Peyer's patch (tissue), 4 donors: ENCODE measurements at regions not wholly inside any gene's neighbourhood (a gene's known extent, or its start where the extent isn't known, plus 50 kb on each side); places are given as distances from the start of the nearest gene placed in this dataset.
A peak's percentile ranks its signal among the peaks of the same experiment; 100 is the strongest.

Experiments used
- POLR2A ChIP-seq, 2 donors: fragments of 450-650 bp; IDR thresholded peaks; one replicate each; pipeline ENCODE4 v1.5.1; 2017; ENCODE audit warnings: antibody characterized with exemption in 2 of 2, mild to moderate bottlenecking in 2 of 2, moderate library complexity in 2 of 2
- TF ChIP-seq, protein P1 (sequence below), 6 experiments: fragments of 450-650 bp in 4 of 6; fragments of 200-600 bp in 2 of 6; sonication (generic) in 1 of 6; IDR thresholded peaks; one replicate each; pipeline ENCODE4 v1.5.1; 2017 to 2019; ENCODE audit warnings: antibody characterized with exemption in 6 of 6, mild to moderate bottlenecking in 3 of 6, moderate library complexity in 1 of 6

DNA sequence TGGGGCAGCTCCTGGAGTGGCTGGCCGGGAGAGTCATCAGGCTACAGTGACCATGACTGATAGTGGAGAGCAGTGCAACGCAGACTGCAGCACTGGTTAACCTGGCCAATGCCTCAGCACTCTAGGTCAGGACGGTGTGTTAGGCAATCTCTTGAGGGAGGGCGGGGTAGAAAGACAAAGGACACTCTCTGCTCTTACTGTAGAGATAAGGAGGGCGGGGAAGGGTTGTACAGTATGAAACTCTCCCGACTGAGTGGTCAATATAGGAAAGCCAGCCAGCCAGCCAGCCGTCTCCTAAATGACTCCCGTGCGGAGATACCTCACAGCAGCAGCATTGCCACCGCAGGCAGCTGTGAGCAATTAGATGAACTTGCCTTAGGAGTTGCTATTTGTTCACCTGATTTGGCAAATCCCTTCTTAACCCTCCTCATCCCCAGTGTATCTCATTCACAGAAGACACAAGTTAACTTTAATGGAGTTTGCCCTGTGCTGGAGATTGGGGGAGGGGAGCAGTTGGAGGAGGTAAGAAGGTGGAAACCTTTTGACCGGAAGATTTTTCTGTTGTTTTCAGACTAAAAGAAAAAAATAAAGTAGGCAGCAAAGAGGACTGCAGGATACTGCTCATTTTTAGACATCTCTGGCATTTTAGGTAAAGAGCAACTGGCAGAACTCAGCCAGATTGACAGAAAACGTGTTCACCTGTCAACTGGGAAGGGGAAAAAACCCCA is 330.5 kb downstream of the HNRNPD start:
- TF ChIP-seq, protein P1, sequence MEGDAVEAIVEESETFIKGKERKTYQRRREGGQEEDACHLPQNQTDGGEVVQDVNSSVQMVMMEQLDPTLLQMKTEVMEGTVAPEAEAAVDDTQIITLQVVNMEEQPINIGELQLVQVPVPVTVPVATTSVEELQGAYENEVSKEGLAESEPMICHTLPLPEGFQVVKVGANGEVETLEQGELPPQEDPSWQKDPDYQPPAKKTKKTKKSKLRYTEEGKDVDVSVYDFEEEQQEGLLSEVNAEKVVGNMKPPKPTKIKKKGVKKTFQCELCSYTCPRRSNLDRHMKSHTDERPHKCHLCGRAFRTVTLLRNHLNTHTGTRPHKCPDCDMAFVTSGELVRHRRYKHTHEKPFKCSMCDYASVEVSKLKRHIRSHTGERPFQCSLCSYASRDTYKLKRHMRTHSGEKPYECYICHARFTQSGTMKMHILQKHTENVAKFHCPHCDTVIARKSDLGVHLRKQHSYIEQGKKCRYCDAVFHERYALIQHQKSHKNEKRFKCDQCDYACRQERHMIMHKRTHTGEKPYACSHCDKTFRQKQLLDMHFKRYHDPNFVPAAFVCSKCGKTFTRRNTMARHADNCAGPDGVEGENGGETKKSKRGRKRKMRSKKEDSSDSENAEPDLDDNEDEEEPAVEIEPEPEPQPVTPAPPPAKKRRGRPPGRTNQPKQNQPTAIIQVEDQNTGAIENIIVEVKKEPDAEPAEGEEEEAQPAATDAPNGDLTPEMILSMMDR (IDR thresholded peaks at IDR 0.05), result no peak
- peak in 1 of 2 donors; percentile 57 for TF ChIP-seq POLR2A (IDR thresholded peaks at IDR 0.05)
